K562 (cell line): ENCODE measurements at regions not wholly inside any gene's neighbourhood (a gene's known extent, or its start where the extent isn't known, plus 50 kb on each side); places are given as distances from the start of the nearest gene placed in this dataset.
A peak's percentile ranks its signal among the peaks of the same experiment; 100 is the strongest.

Experiments
- BMI1 ChIP-seq: fragments of 150-350 bp; IDR thresholded peaks from 2 replicates; pipeline ENCODE4 v1.6.1; 2014; ENCODE audit warnings: low read length
- CAMTA2 ChIP-seq: fragments of 250-450 bp; sonication (Bioruptor Pico); conservative IDR thresholded peaks from 2 replicates; pipeline ENCODE4 v1.5.1; 2022
- DDX20 ChIP-seq: fragments of 450-650 bp; IDR thresholded peaks from 2 replicates; pipeline ENCODE4 v1.6.1; 2016; ENCODE audit warnings: missing genetic modification characterization, low read depth, mild to moderate bottlenecking, missing compliant biosample characterization, moderate library complexity
- EP300 ChIP-seq: IDR thresholded peaks from 2 replicates; pipeline ENCODE4 v1.6.1; 2012; ENCODE audit warnings: low read length, improper control_type of control experiment
- FOXA3 ChIP-seq, 2 experiments: fragments of 450-650 bp in 1 of 2; sonication (generic) in 1 of 2; formaldehyde crosslinking; IDR thresholded peaks in 1 of 2; conservative IDR thresholded peaks in 1 of 2; 2 replicates each; pipeline versions ENCODE4 v1.4.0 to v1.8.0; 2020 to 2022; ENCODE audit warnings: mild to moderate bottlenecking in 2 of 2, missing genetic modification reagents in 1 of 2
- FUS ChIP-seq: fragments of 200-400 bp; formaldehyde crosslinking; optimal IDR thresholded peaks from 2 replicates; pipeline ENCODE3; 2017; ENCODE audit warnings: low read depth, low read length
- PHTF2 ChIP-seq: fragments of 250-450 bp; sonication (Bioruptor Pico); IDR thresholded peaks from 2 replicates; pipeline ENCODE4 v1.5.0; 2021; ENCODE audit warnings: mild to moderate bottlenecking
- PURB ChIP-seq: sonication (generic); formaldehyde crosslinking; IDR thresholded peaks from 2 replicates; pipeline ENCODE4 v1.9.0; 2021; ENCODE audit warnings: low read depth, mild to moderate bottlenecking, missing genetic modification reagents
- RB1 ChIP-seq: fragments of 450-650 bp; IDR thresholded peaks from 2 replicates; pipeline ENCODE4 v1.6.1; 2017; ENCODE audit warnings: low read depth, mild to moderate bottlenecking
- RFX7 ChIP-seq: fragments of 250-450 bp; sonication (Bioruptor Pico); IDR thresholded peaks from 2 replicates; pipeline ENCODE4 v1.5.1; 2021; ENCODE audit warnings: mild to moderate bottlenecking
- SIN3A ChIP-seq, 2 experiments: fragments of 150-350 bp in 1 of 2; IDR thresholded peaks; 2 replicates each; pipeline ENCODE4 v1.6.1; 2011 to 2016; ENCODE audit warnings: borderline replicate concordance in 2 of 2, low read depth in 2 of 2, low read length in 2 of 2, mild to moderate bottlenecking in 2 of 2, moderate library complexity in 2 of 2; ENCODE audit not compliant: control insufficient read depth in 1 of 2
- SMARCE1 ChIP-seq: fragments of 450-650 bp; IDR thresholded peaks from 2 replicates; pipeline ENCODE4 v1.7.1; 2016; ENCODE audit warnings: mild to moderate bottlenecking
- SRF ChIP-seq, 2 experiments: fragments of 250-450, 450-650 bp in 1 of 2; sonication (Bioruptor Pico) in 1 of 2; sonication (generic) in 1 of 2; formaldehyde crosslinking; IDR thresholded peaks; 2 replicates each; pipeline versions ENCODE4 v1.5.0 to v1.5.1; 2020 to 2022; ENCODE audit warnings: mild to moderate bottlenecking in 1 of 2, missing genetic modification reagents in 1 of 2
- ZC3H8 ChIP-seq: fragments of 450-650 bp; IDR thresholded peaks from 2 replicates; pipeline ENCODE4 v1.6.1; 2017
- ZNF707 ChIP-seq: fragments of 250-450 bp; sonication (Bioruptor Pico); conservative IDR thresholded peaks from 2 replicates; pipeline ENCODE4 v1.8.0; 2022; ENCODE audit warnings: inconsistent platforms, mild to moderate bottlenecking, moderate library complexity
- TF ChIP-seq, protein P1 (sequence below): sonication (generic); formaldehyde crosslinking; IDR thresholded peaks from 2 replicates; pipeline ENCODE4 v1.9.0; 2022; ENCODE audit warnings: mild to moderate bottlenecking, missing genetic modification reagents
- TF ChIP-seq, protein P2 (sequence below): sonication (generic); formaldehyde crosslinking; IDR thresholded peaks from 2 replicates; pipeline ENCODE4 v1.8.0; 2022; ENCODE audit warnings: mild to moderate bottlenecking, missing genetic modification reagents
- TF ChIP-seq, protein P3 (sequence below): fragments of 450-650 bp; formaldehyde crosslinking; IDR thresholded peaks from 2 replicates; pipeline ENCODE4 v1.4.0; 2020; ENCODE audit warnings: mild to moderate bottlenecking, moderate library complexity
- TF ChIP-seq, protein P4 (sequence below): sonication (generic); formaldehyde crosslinking; IDR thresholded peaks from 2 replicates; pipeline ENCODE4 v1.8.0; 2022; ENCODE audit warnings: missing genetic modification reagents, mild to moderate bottlenecking, borderline replicate concordance
- TF ChIP-seq, protein P5 (sequence below): sonication (generic); formaldehyde crosslinking; IDR thresholded peaks from 2 replicates; pipeline ENCODE4 v1.8.0; 2023; ENCODE audit warnings: mild to moderate bottlenecking, missing genetic modification reagents

DNA sequence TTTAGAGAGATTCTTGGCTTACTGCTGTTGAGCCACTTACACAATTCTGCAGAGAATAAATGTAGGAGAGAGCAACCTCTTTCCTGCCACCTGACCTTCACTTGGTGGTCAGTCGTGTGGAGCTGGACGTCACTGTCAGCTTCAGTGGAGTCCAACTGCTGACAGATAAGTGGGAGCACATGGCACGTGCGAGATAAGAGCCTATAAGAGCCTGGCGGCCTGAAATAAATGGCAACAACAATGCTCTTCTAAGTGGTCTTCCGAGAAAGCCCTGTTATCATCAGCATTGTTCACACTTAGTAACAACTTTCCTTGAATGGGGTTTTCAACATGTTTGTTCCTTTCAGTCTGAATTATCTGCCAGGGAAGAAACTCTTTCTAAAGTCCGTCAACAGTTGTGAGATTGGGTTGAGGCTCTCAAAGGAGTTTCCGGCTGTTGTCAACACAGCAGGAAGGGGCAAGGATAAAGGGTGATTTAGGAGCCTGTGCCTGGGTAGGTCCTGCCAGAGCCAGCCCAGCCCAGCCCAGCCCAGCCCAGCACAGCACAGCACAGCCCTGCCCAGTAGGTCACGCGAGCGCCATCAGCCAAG is 57.2 kb upstream of the RUNX1 start (continued):
- TF ChIP-seq, protein P1, sequence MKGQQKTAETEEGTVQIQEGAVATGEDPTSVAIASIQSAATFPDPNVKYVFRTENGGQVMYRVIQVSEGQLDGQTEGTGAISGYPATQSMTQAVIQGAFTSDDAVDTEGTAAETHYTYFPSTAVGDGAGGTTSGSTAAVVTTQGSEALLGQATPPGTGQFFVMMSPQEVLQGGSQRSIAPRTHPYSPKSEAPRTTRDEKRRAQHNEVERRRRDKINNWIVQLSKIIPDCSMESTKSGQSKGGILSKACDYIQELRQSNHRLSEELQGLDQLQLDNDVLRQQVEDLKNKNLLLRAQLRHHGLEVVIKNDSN (CRISPR knock-in tag) = peak; percentile 88
- no peak for TF ChIP-seq SIN3A (IDR thresholded peaks at IDR 0.05; ENCODE audit: borderline replicate concordance in 2 of 2, control insufficient read depth in 1 of 2, low read depth in 2 of 2, low read length in 2 of 2)
- TF ChIP-seq, protein P2, sequence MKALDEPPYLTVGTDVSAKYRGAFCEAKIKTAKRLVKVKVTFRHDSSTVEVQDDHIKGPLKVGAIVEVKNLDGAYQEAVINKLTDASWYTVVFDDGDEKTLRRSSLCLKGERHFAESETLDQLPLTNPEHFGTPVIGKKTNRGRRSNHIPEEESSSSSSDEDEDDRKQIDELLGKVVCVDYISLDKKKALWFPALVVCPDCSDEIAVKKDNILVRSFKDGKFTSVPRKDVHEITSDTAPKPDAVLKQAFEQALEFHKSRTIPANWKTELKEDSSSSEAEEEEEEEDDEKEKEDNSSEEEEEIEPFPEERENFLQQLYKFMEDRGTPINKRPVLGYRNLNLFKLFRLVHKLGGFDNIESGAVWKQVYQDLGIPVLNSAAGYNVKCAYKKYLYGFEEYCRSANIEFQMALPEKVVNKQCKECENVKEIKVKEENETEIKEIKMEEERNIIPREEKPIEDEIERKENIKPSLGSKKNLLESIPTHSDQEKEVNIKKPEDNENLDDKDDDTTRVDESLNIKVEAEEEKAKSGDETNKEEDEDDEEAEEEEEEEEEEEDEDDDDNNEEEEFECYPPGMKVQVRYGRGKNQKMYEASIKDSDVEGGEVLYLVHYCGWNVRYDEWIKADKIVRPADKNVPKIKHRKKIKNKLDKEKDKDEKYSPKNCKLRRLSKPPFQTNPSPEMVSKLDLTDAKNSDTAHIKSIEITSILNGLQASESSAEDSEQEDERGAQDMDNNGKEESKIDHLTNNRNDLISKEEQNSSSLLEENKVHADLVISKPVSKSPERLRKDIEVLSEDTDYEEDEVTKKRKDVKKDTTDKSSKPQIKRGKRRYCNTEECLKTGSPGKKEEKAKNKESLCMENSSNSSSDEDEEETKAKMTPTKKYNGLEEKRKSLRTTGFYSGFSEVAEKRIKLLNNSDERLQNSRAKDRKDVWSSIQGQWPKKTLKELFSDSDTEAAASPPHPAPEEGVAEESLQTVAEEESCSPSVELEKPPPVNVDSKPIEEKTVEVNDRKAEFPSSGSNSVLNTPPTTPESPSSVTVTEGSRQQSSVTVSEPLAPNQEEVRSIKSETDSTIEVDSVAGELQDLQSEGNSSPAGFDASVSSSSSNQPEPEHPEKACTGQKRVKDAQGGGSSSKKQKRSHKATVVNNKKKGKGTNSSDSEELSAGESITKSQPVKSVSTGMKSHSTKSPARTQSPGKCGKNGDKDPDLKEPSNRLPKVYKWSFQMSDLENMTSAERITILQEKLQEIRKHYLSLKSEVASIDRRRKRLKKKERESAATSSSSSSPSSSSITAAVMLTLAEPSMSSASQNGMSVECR (CRISPR knock-in tag) = peak; percentile 42; the same call in 1 of the 2 replicates
- no peak for TF ChIP-seq PHTF2
- no peak for TF ChIP-seq RB1
- TF ChIP-seq, protein P3, sequence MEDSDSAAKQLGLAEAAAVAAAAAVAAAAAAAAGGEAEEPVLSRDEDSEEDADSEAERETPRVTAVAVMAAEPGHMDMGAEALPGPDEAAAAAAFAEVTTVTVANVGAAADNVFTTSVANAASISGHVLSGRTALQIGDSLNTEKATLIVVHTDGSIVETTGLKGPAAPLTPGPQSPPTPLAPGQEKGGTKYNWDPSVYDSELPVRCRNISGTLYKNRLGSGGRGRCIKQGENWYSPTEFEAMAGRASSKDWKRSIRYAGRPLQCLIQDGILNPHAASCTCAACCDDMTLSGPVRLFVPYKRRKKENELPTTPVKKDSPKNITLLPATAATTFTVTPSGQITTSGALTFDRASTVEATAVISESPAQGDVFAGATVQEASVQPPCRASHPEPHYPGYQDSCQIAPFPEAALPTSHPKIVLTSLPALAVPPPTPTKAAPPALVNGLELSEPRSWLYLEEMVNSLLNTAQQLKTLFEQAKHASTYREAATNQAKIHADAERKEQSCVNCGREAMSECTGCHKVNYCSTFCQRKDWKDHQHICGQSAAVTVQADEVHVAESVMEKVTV = no peak
- TF ChIP-seq ZC3H8 = 0 out of 2 replicates have a peak, but pooled peaks have one; percentile 60
- no peak for TF ChIP-seq BMI1
- TF ChIP-seq EP300 = peak; percentile 94
- TF ChIP-seq SRF (CRISPR knock-in tag; IDR thresholded peaks at IDR 0.05) = no peak
- TF ChIP-seq CAMTA2 (CRISPR knock-in tag) = no peak; the same call in 1 of the 2 replicates
- no peak for TF ChIP-seq ZNF707 (CRISPR knock-in tag)
- no peak for TF ChIP-seq RFX7 (CRISPR knock-in tag)
- TF ChIP-seq SMARCE1 = peak; percentile 94
- peak; percentile 48 to 64; a peak in 2 of 4 replicates for TF ChIP-seq FOXA3 (CRISPR knock-in tag; conservative IDR thresholded peaks at IDR 0.05 in 1 of 2, IDR thresholded peaks at IDR 0.05 in 1 of 2)
- TF ChIP-seq PURB = no peak
- TF ChIP-seq FUS = no peak
- TF ChIP-seq DDX20 = no peak
- TF ChIP-seq, protein P4, sequence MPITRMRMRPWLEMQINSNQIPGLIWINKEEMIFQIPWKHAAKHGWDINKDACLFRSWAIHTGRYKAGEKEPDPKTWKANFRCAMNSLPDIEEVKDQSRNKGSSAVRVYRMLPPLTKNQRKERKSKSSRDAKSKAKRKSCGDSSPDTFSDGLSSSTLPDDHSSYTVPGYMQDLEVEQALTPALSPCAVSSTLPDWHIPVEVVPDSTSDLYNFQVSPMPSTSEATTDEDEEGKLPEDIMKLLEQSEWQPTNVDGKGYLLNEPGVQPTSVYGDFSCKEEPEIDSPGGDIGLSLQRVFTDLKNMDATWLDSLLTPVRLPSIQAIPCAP (CRISPR knock-in tag) = no peak
- TF ChIP-seq, protein P5, sequence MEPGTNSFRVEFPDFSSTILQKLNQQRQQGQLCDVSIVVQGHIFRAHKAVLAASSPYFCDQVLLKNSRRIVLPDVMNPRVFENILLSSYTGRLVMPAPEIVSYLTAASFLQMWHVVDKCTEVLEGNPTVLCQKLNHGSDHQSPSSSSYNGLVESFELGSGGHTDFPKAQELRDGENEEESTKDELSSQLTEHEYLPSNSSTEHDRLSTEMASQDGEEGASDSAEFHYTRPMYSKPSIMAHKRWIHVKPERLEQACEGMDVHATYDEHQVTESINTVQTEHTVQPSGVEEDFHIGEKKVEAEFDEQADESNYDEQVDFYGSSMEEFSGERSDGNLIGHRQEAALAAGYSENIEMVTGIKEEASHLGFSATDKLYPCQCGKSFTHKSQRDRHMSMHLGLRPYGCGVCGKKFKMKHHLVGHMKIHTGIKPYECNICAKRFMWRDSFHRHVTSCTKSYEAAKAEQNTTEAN = no peak
